GM19099 (cell line): ENCODE measurements at regions not wholly inside any gene's neighbourhood (a gene's known extent, or its start where the extent isn't known, plus 50 kb on each side); places are given as distances from the start of the nearest gene placed in this dataset.

Source experiments
- POLR2A ChIP-seq: IDR thresholded peaks from 3 replicates; pipeline ENCODE4 v1.6.1; 2011; ENCODE audit warnings: low read depth; ENCODE audit not compliant: insufficient read length; ENCODE audit errors: extremely low read depth

GRCh38 chr2:14336759-14337382, 295.6 kb upstream of the LRATD1 start:
- TF ChIP-seq POLR2A, result no peak

GRCh38 chr2:14340703-14341102, 291.8 kb upstream of the LRATD1 start:
- no peak for TF ChIP-seq POLR2A

GRCh38 chr2:14342313-14342712, 290.2 kb upstream of the LRATD1 start:
- TF ChIP-seq POLR2A, result no peak

- TF ChIP-seq POLR2A, result no peak
Measured at GRCh38 chr2:14344355-14344754, 288.2 kb upstream of the LRATD1 start.

DNA sequence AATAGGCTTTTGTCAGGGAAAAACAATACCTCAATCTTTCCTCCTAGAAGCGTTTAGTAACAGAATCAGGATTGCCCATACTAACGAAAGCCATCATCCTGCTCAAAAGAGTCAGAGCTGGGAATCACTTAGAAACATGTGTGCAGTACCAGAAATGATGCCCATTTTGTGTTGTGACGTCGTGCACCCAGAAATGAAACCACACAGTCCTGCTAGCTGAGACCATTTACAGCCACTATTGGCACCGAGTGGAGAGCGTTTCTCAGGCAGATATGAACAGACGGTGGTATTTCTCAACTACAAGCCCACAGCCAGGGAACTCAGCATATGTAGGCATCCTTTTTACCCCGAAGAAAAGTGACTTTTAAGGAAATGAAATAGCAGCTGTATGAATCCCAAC, 284.3 kb upstream of the LRATD1 start:
- no peak for TF ChIP-seq POLR2A

DNA sequence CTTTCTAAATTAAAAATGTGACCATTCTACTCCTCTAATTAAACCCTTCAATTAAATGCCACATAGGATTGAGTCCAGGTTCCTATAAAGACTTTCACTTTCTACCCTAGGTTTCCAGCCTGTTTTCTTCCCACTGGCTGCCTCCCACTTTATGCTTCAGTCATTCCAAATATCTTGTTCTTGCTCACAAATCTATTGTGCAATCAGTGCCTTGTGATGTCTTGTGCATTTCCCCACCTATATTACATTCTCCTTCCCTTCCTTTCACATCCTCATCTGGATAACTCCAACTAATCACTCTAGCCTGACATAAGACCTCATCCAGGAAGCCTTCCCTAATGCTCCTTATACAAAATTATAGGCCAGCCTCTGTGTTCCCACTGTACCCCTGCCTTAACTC, 281.7 kb upstream of the LRATD1 start:
- TF ChIP-seq POLR2A, result no peak

GRCh38 chr2:14352067-14352466, 280.4 kb upstream of the LRATD1 start:
- TF ChIP-seq POLR2A, result no peak

DNA sequence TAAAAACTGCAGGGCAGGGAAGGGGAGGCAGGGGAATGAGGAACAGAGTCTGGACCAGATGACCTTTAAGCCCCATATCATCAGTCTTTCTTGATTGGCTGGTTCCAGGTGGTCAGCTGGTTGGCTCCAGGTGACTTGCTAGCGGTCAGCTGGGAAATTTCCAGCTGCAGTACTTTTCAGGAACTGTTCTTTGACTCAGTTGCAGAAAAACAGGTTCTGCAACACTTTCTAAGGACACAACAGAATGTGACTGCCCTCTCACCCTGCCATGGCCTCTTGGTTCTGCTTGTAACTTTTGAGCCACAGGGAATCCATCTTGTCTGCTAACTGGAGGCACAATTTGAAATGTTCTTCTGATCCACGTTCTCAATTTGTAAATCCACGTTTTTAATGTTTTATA, 278.3 kb upstream of the LRATD1 start:
- no peak for TF ChIP-seq POLR2A

- TF ChIP-seq POLR2A, result no peak
Measured at GRCh38 chr2:14355102-14355501, 277.4 kb upstream of the LRATD1 start.

- TF ChIP-seq POLR2A, result no peak
Measured at GRCh38 chr2:14358339-14358738, 274.2 kb upstream of the LRATD1 start.

GRCh38 chr2:14358774-14359173, 273.7 kb upstream of the LRATD1 start:
- no peak for TF ChIP-seq POLR2A

DNA sequence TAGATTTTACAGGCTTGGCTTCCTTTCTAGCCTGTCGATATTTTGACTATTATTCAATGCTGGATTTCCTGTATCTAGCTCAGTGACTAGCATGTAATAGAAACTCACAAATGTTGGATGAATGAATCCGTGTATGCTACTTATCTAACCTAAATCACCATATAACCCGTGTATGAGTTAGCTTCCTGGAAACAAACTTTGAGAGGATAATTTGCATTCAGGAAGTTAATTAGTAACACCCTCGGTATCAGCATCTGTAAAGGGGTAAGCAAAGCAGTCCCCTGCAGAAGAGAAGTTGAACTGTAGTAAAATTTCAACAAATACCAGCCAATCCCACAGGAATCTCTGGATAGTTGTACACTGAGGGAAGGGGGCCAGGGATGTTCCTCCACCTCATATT, 269.4 kb upstream of the LRATD1 start:
- no peak for TF ChIP-seq POLR2A

DNA sequence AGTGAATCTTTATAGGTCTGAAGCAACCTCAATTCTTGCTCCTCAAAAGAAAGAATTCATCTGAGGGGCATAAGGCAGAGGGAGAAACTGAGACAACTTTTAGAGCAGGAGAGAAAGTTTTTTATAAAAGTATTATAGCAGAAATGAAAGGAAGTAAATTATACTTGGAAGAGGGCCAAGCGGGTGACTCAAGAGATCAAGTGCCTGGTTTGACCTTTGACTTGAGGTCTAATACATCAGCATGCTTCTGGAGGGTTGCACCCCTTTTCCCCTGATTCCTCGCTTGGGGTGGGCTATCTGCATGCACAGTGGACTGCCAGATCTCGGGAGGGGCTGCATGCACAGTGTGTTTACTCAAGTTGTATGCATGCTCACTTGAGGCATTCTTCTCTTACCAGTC, 268.5 kb upstream of the LRATD1 start:
- TF ChIP-seq POLR2A, result no peak

- TF ChIP-seq POLR2A, result no peak
Measured at GRCh38 chr2:14364471-14364870, 268.0 kb upstream of the LRATD1 start.

DNA sequence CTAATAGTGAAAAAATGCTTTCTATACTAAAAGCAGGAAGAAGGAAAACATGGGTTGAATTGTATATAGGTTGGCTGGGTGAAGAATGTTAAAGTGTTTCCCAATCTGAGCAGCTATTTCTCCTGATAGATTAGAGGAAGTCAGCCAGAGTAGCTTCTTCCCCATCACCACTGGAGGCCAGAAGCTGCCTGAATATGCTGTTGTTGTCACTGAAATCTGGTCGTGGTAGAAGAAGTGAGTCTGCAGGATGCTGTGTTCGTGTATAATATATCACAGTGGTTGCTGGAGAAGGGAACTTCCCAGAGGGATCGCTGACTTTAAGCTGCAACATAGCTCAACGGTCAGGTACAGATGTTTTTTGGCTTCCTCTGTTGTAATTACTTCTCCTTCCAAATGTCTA, 247.5 kb upstream of the LRATD1 start:
- no peak for TF ChIP-seq POLR2A

- TF ChIP-seq POLR2A, result no peak
Measured at GRCh38 chr2:14387332-14387731, 245.2 kb upstream of the LRATD1 start.

GRCh38 chr2:14388724-14389123, 243.8 kb upstream of the LRATD1 start:
- no peak for TF ChIP-seq POLR2A
